Posterior cingulate gyrus (tissue), 11 donors: ENCODE measurements at regions not wholly inside any gene's neighbourhood (a gene's known extent, or its start where the extent isn't known, plus 50 kb on each side); places are given as distances from the start of the nearest gene placed in this dataset.

Source experiments
- DNase-seq, 10 donors: peaks; one replicate each; pipeline versions ENCODE4 v3.0.0 to v3.0.0-alpha.2; 2020 to 2021; ENCODE audit warnings: mixed read lengths in 3 of 10
- intact Hi-C: fragments of 100-400 bp; cut with DNase I; formaldehyde crosslinking; loops from one replicate; pipeline ENCODE4 v1.15.1; 2023

GRCh38 chr1:30612536-30613065 is 110.8 kb downstream of the MATN1 start:
- no peak for DNase-seq
- intact Hi-C loops: no loop called here

DNA sequence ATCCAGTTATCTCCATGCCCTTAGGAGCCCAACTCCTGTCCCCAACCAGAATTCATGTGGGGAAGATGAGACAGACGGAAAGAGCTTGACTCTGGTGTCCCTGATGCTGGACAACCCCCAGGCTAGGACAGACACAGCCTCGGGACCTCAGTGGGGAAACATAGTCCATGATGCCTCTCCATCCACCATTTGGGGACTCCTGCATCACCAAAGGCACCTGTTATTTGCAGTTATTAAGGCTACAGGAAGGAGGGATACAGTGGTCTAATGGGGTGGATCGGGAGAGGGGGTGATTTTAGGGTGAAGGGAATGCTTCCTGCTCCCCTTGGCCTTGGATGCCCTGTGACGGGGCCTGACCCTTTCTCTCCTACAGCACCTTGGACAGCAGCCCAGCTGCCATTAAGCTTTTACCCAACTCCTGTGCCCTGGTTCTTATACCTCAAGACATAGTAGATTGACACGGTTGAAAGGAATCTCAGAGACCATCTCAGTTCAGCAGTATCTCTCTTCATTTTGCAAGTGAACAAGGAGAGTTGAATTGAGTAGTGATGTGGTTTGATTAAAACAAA is 111.6 kb downstream of the MATN1 start:
- no peak for DNase-seq
- intact Hi-C loops: no loop called here

DNA sequence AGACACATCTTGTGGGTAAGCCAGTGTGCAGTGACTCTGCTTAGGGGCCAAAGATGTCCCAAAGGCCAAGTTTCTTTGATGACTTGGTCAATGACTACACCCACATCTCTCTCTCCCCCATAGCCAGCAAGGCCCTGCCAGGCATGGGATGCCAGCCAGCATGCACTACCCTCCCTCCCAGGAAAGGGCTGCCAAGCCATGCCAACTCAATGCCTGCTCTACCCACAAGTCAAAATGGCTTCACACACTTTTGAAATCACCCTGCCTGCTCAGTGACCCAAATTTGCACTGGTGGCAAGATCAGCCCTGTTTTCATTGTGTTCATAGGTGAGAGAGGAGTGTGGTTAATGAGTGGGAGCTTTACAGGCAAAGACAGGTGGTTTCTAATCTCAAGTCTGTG is 112.5 kb downstream of the MATN1 start:
- intact Hi-C loops: no loop called here
- no peak for DNase-seq

DNA sequence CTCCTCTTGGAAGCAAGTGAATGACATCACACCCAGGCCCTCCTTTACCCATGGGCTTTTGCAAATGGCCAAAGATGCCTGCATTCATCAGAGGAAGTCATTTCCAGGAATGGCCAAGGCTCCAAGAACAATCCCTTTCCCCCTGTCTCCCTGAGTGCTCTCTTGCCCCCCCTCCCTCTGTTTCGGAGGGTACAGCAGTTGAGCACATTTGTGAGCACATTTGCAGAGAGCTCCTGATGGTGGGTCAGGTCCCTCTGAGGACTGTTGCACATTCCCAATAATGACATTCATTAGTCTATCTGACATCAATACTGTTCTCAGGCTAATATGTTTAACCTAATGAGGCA is 113.4 kb downstream of the MATN1 start:
- no peak for DNase-seq
- intact Hi-C loops: no loop called here

DNA sequence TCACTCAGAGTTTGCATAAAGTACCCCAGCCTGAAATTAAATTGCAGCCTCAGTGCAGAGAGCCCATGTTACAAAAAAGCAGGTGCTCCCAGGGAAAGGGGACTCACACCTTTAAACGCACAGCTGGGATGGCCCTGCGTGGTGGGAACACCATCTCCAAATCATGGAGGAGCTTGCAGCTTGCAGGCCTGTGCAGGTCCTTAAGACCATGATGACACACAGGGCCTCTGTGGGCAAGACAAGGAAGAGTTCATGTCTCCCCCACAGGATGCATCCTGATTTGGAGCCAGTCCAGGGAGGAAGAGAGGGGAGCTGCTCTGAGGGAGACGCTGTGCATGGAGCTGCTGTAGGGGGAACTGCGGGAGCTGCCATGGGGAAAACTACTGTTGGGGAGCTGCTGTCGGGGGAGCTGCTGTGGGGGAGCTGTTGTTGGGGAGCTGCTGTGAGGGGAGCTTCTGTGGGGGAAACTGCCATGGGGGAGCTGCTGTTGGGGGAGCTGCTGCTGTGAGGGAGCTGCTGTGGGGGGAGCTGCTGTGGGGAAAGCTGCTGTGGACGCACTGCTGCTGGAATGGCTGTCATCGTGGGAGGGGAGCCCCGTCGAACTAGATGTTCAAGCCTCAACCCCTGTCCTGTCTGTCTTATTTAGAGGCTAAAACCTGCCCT is 113.9 kb downstream of the MATN1 start:
- no peak for DNase-seq
- intact Hi-C loops: no loop called here

- intact Hi-C loops: no loop called here
- no peak for DNase-seq
These were observed 115.7 kb downstream of the MATN1 start for GRCh38 chr1:30607723-30608122.

DNA sequence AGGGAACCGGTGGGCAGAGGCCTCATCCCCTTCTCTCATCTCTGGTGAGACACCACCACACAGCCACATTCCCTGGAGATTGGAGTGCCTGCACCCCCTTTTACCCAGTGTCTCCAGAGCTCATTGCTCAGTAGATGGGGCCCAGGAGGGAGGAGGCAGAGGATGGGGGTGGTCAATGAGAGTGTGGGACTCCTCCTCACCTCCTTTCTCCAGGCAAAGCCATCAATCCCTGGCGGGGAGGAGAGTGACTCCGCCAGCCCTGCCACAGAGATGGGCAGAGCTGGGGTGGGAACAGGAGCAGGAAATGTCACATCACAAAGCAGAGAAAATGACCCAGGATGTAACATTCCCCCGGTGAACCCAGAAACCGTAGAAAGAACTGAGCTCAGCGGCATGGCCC is 117.2 kb downstream of the MATN1 start:
- intact Hi-C loops: no loop called here
- no peak for DNase-seq

DNA sequence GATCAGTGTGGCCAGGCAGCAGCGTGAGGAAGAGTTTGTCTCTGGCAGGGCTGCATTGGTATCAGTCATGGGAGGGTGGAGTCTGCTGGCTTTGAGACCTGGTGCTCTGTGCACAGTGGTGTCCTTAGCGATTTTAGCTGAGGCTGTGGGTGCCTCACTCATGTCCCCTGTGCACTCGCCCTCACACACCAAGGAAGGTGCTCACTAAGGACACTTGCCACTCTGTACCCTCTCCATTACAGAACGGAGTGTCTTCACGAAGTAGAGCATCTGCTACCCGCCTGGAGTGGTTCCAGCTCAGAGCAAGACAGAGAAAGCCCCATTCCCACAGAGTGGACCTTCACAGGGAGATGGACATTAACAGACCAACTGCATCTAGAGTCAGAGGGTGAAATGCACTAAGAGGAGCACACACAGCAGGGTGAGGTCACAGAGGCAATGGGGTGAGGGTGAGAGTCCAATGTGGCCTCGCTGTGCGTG is 117.9 kb downstream of the MATN1 start:
- intact Hi-C loops: no loop called here
- peak in 1 of 10 donors; percentile 48 for DNase-seq

DNA sequence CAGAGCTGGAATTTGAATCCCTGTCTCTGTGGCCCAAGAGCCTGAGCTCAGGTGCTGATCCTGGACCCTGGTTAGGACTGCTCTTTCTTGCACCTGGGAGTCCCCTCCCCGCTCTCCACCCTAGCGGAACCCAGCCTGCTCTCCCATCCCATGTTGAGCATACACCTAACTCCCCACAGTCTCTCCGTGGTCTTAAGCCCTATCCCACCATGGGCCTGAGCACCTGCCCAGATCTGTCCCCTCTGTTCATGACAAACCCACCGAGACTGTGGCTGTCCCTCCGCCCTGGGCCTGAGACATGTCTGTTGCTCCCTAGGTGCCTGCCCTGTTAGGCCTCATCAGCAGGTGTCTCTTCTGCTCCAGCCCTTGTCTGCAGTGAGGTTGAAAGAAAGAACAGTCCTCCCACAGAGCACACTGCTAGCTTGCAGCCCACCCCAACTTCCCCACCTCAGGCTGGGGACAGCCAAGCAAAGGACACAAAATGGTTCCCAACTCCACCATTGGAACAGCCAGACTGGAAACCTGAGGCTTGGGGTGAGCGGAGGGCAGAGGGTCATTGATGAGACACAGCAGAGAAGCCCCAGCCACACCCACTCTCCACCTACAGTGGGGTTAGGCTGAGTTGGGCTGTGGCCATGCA is 118.5 kb downstream of the MATN1 start:
- intact Hi-C loops: no loop called here
- peak in 1 of 10 donors; percentile 67 for DNase-seq

DNA sequence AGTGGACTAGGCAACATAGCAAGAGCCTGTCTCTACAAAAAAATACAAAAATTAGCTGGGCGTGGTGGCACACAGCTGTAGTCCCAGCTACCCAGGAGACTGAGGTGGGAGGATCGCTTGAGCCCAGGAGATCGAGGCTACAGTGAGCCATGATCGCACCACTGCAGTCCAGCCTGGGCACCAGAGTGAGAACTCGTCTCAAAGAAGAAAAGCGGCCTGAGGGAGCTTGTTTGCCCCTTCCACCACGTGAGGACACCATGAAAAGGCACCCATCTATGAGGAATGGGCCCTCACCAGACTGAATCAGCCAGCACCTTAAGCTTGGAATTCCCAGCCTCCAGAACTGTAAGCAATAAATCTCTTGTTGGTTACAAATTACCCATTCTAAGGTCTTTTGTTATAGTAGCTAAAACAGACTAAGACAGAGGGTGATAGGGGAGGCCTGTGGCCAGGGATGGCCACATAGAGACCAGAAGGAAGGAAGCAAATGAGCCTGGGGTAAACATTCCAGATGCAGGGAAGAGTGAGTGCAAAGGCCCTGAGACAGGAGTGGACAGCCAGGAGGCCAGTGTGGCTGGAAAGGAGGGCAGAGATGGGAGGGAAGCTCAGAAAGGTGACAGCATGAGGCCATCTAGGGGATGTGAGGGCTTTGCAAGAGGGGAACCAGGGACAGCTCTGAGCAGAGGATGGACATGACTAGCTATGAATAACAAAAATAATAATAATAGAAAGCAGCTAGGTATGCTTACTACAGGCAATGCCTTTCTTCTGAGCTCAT is 120.1 kb downstream of the MATN1 start:
- no peak for DNase-seq
- intact Hi-C loops: no loop called here

DNA sequence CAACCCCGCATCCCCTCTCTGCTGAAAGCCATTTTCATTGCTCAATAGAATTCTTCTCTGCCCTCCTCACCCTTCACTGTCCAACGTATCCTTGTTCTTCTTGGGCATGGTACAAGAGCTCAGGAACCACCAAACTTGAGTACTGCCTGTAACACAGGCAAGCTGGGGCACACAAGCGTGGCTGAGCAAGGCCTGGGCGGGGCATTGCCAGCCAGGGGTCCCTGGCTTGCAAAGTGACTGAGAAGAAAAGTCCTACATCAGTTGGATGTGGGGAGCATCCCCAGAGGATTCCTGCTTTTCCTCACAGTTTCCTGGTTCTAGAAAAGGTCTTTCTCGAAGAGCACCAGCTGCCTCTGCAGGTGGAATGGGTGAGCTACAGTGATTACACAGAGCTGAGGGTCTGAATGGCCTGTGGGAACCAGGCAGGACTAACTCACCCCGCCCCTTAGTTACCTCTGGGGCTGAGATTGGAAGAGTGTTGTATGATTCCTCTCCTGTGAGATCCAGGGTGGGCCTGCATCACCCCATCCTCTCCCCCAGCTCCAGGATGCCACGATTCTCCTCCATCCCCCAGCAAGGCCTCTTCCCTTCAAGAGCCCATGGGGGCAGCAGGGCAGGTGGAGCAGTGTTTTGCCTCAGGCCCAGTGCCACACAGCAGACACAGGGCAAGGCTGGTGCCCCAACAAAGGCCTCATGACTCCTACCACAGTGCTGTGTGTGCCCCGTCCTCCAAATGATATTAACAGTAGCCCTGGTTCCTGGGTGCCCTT is 121.9 kb downstream of the MATN1 start:
- DNase-seq: no peak
- intact Hi-C loops: no loop called here

DNA sequence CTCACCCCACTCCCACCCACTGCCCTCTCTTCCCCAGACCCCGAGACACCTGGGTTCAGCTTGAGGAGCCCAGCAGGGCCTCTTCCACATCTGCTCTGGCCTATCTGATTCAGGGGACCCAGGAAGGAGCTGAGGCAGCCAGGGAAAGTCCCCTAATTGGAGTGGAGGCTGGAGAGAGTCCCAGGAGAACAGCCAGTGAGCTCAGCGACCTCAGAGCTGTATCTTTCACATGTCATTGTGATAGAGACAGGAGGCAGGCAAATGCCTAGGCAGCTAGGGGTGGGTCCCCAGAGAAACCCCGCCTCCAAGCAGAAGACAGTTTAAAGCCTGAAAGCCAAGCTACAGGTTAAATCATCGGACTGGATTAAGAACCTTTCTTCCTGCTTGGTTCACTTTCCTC is 122.7 kb downstream of the MATN1 start:
- DNase-seq: no peak
- intact Hi-C loops: no loop called here

DNA sequence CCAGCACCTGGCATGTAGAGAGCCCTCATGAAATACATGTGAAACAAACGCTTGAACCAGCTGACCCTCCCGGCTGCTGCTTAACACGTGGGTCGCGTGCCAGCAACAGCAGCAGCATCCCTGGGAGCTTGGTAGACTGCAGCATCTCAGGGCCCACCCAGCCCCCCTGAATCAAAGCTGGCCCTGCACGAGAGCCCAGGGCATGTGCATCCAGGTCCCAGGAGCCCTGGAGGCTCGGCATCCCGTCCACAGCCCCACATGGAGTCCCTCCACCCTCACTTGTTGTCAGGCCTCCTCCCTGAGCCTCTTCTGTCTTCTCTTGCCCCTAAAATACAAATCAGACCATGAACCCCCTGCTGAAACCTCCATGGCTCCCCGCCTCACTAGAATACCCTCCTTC is 123.1 kb downstream of the MATN1 start:
- DNase-seq: no peak
- intact Hi-C loops: no loop called here

DNA sequence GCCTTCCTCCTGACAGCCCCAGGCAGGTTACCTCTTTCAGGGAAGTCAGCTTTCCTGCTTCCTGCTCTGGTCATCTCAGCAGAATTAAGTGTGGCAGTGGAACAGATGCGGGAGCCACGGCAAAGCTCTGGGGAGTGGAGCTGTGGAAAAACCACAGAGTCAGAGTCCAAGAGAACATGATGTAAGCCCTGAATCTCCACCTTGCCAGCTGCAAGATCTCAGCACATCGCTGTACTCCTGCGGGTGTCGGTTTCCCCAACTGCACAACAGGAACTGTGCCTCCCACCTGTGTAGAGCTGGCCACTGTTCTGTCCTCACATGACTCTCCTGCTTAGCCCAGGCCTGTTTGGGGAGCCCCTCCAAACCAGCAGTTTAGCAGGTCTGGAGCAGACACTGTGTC is 123.7 kb downstream of the MATN1 start:
- no peak for DNase-seq
- intact Hi-C loops: no loop called here

DNA sequence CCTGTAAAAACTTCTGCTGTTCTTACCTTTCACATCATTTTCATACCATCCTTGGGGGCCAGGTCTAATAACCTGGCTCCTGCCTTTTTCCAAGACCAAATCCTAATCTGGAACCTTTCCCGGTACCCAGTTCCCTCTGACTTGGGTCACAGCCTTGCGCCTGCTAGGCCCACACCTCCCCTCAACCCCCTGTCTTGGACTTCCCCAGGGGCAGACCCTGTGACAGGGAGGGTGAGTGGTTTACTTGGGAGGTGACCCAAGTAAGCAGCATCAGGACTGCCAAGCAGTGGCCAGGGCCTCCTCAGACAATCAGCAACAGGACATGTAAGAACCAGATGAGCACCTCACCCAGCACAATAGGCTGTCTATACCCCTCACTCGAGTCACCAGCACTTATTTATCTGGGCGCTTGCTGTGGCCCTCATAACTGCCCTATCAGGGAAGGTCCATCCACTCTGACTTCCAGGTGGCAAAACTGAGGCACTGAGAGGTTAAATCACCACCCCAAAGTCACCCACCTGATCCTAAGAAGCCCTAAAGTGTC is 124.7 kb downstream of the MATN1 start:
- DNase-seq: no peak
- intact Hi-C loops: no loop called here

GRCh38 chr1:30597711-30598110 is 125.7 kb downstream of the MATN1 start:
- intact Hi-C loops: no loop called here
- no peak for DNase-seq

- intact Hi-C loops: no loop called here
- no peak for DNase-seq
These were observed 126.5 kb downstream of the MATN1 start for GRCh38 chr1:30596891-30597290.

DNA sequence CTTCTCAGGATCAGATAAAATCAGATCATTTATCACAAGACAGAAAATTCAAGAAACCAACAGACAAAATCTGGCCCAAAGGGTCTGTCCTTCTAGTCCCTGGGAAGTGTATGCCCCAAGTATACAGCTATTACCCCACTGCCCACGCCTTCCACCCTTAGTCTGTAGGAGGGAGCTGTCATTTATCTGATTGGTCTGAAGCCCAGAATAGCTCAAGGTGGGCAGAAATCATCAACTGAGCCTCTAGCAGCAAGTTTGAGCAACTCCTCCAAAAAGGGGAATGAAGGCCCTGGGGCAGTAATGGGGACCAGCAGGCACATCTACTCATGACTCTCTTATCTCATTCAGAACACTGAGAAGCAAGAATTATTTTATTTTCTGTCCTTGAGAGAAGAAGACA is 126.9 kb downstream of the MATN1 start:
- no peak for DNase-seq
- intact Hi-C loops: no loop called here

DNA sequence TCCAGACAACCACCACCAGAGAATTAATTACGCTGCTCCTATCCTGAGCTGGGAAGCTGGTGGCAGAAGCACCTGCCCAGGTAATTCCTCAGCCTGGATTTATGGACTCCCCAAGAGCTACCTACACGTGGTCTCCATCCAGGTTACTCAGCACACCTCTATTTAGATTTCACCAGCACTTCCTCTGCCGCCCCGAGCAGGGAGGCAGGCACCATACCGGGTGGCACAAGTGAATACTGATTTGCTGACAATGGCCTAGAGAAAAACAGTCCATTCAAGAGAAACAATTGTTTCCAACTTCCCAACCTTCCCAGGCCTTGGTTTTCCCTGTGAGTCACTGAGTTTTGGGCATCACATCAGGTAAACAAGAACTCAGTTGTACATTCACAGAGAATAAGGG is 134.3 kb downstream of the MATN1 start:
- DNase-seq: no peak
- intact Hi-C loops: no loop called here
